ENCODE measurements at regions not wholly inside any gene's neighbourhood (a gene's known extent, or its start where the extent isn't known, plus 50 kb on each side); places are given as distances from the start of the nearest gene placed in this dataset.

DNA sequence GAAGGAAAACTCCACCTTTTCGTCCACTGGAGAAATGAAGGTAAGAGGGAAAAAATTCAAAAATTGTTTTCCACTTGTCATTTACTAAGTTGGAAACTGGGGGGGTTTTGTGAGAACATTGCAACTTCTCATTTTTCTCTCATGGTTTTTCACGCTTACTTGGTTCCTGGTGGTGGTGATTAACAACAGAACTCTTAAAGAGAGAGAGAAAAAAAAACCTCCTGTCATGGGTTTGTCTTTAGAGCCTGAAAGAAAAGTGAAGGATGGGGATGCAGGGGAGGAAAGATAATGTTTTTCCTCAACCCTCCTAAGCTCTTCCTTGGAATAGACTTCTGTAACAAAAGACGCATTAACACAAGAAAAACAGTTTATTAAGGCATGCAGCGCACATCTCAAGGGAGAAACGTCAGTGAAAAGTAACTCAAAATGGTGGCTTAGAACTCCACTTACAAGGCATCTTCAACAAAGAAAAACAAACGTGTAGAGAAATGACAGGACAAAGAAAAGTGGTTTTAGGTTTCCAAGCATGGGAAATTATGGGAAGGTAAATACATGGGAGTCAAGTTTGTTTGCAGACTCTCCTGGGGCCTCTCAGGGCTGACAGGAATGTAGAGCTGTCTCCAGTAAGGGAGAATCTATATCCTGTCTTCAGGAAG lies 81.9 kb upstream of the ATF7IP start:
- no peak overlapping the region for H3K4me3 Mint-ChIP-seq
- no peaks in the 10 kb centered on the region for H3K36me3 Mint-ChIP-seq (ENCODE audit: low read depth)
- CTCF ChIA-PET, result no interaction called here
- POLR2A ChIA-PET, result no interaction called here
- no peak for DNase-seq
- no peak overlapping the region for H3K27ac Mint-ChIP-seq
- no peaks in the 10 kb centered on the region for H3K27me3 Mint-ChIP-seq
- H3K9me3 Mint-ChIP-seq, result peaks cover 10% of the 10 kb centered on the region
- no peaks in the 10 kb centered on the region for H3K4me1 Mint-ChIP-seq

GRCh38 chr12:14284184-14284722 lies 81.2 kb upstream of the ATF7IP start:
- H3K4me3 Mint-ChIP-seq, result no peak overlapping the region
- ChIA-PET CTCF (no interaction called here), POLR2A (no interaction called here)
- no peaks in the 10 kb centered on the region for H3K36me3 Mint-ChIP-seq (ENCODE audit: low read depth)
- H3K27me3 Mint-ChIP-seq, result no peaks in the 10 kb centered on the region
- no peaks in the 10 kb centered on the region for H3K4me1 Mint-ChIP-seq
- no peak for DNase-seq
- H3K9me3 Mint-ChIP-seq, result peaks cover 12% of the 10 kb centered on the region
- H3K27ac Mint-ChIP-seq, result no peak overlapping the region

DNA sequence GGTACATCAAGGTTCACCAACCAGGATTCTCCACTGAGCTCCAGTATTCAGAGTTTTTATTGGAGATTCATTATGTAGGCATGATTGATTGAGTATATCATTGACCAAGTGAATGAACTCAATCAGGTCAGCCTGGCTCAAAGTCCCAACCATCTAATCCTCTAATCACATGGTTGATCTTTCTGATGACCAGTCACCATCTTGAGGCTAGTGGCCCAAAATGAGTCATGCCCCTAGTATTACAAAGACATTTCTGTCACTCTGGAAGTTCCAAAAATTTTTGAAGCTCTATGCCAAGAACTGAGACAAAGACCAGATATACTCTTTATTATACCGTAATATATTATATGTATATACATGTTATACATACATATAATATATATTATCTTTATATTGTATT lies 75.9 kb upstream of the ATF7IP start:
- peaks cover 1% of the 10 kb centered on the region for H3K4me1 Mint-ChIP-seq
- H3K36me3 Mint-ChIP-seq (ENCODE audit: low read depth), result no peaks in the 10 kb centered on the region
- no peak for DNase-seq
- no peak overlapping the region for H3K4me3 Mint-ChIP-seq
- H3K27ac Mint-ChIP-seq, result no peak overlapping the region
- H3K27me3 Mint-ChIP-seq, result no peaks in the 10 kb centered on the region
- CTCF ChIA-PET, result interaction anchor here (0.9 kb wide), 1 partner anchor 51 kb away, joined by 3 read pairs; no protein-coding TSS in a partner anchor
- POLR2A ChIA-PET, result no interaction called here
- H3K9me3 Mint-ChIP-seq, result peaks cover 6% of the 10 kb centered on the region

- Mint-ChIP-seq H3K27me3 (no peaks in the 10 kb centered on the region), H3K4me3 (no peak overlapping the region), H3K4me1 (peaks cover 1% of the 10 kb centered on the region), H3K27ac (no peak overlapping the region), H3K9me3 (peaks cover 12% of the 10 kb centered on the region), H3K36me3 (ENCODE audit: low read depth) (no peaks in the 10 kb centered on the region)
- ChIA-PET POLR2A (no interaction called here), CTCF (no interaction called here)
- DNase-seq, result no peak
Measured at GRCh38 chr12:14290951-14291350, 74.5 kb upstream of the ATF7IP start.

- ChIA-PET CTCF (no interaction called here), POLR2A (no interaction called here)
- DNase-seq, result no peak
- H3K36me3 Mint-ChIP-seq (ENCODE audit: low read depth), result no peaks in the 10 kb centered on the region
- no peaks in the 10 kb centered on the region for H3K4me1 Mint-ChIP-seq
- no peaks in the 10 kb centered on the region for H3K27me3 Mint-ChIP-seq
- H3K27ac Mint-ChIP-seq, result no peak overlapping the region
- peaks cover 11% of the 10 kb centered on the region for H3K9me3 Mint-ChIP-seq
- H3K4me3 Mint-ChIP-seq, result no peak overlapping the region
Measured at GRCh38 chr12:14303661-14304155, 61.8 kb upstream of the ATF7IP start.

DNA sequence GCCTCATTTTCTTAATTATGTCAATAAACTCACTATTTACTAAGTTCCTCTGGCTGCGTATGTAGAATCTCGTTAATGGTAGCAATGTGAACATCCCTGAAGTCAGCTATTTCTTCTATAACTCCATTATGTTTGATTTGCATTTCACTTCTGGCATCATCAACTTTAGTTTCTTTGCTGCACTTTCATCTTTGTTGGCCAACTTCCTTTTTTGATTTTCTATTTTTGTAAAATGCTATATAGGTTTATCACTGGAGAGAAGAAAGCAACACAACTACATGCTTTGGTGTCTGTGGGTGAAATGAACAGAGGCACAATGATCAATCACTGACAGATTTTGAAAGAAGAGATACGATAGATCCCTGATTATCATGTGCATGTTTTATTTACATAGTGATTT lies 58.5 kb upstream of the ATF7IP start:
- H3K36me3 Mint-ChIP-seq (ENCODE audit: low read depth), result no peaks in the 10 kb centered on the region
- H3K9me3 Mint-ChIP-seq, result no peaks in the 10 kb centered on the region
- ChIA-PET CTCF (no interaction called here), POLR2A (no interaction called here)
- no peak overlapping the region for H3K4me3 Mint-ChIP-seq
- H3K27ac Mint-ChIP-seq, result no peak overlapping the region
- H3K27me3 Mint-ChIP-seq, result no peaks in the 10 kb centered on the region
- DNase-seq, result no peak
- H3K4me1 Mint-ChIP-seq, result no peaks in the 10 kb centered on the region

DNA sequence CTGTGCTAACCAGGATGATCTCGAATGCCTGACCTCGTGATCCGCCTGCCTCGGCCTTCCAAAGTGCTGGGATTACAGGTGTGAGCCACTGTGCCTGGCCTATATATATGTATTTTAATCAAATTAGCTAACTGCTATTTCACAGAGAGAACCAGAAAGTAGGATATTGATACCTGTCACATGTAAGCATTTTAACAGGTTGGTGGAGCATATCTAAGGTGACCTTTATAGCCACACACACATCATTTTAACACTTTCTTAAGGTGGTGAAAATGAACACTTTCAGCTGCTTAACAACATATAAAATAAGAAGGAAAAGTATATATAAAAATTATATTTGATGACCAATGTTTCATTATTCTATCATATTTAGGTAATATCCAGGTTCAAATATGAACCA lies 57.0 kb upstream of the ATF7IP start:
- H3K9me3 Mint-ChIP-seq, result no peaks in the 10 kb centered on the region
- no peaks in the 10 kb centered on the region for H3K36me3 Mint-ChIP-seq (ENCODE audit: low read depth)
- no peak for DNase-seq
- no peak overlapping the region for H3K27ac Mint-ChIP-seq
- H3K4me1 Mint-ChIP-seq, result no peaks in the 10 kb centered on the region
- CTCF ChIA-PET, result no interaction called here
- no peak overlapping the region for H3K4me3 Mint-ChIP-seq
- POLR2A ChIA-PET, result no interaction called here
- no peaks in the 10 kb centered on the region for H3K27me3 Mint-ChIP-seq

DNA sequence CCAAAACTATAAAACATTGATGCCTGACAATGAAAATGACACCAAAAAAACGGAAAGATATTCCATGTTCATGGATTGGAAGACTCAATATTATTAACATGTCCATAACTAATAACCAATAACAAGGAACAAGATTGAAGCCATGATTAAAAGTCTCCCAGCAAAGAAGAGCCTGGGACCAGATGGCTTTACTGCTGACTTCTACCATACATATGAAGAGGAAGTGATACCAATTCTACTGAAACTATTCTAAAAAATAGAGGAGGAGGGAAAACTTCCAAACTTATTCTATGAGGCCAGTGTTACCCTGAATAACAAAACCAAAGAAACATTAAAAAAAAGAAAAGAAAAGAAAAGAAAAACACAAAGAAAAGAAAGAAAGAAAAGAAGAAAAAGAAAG lies 54.6 kb upstream of the ATF7IP start:
- no peak for DNase-seq
- Mint-ChIP-seq H3K36me3 (ENCODE audit: low read depth) (no peaks in the 10 kb centered on the region), H3K4me1 (no peaks in the 10 kb centered on the region), H3K27me3 (no peaks in the 10 kb centered on the region), H3K27ac (no peak overlapping the region), H3K4me3 (no peak overlapping the region), H3K9me3 (peaks cover 3% of the 10 kb centered on the region)
- ChIA-PET CTCF (no interaction called here), POLR2A (no interaction called here)

DNA sequence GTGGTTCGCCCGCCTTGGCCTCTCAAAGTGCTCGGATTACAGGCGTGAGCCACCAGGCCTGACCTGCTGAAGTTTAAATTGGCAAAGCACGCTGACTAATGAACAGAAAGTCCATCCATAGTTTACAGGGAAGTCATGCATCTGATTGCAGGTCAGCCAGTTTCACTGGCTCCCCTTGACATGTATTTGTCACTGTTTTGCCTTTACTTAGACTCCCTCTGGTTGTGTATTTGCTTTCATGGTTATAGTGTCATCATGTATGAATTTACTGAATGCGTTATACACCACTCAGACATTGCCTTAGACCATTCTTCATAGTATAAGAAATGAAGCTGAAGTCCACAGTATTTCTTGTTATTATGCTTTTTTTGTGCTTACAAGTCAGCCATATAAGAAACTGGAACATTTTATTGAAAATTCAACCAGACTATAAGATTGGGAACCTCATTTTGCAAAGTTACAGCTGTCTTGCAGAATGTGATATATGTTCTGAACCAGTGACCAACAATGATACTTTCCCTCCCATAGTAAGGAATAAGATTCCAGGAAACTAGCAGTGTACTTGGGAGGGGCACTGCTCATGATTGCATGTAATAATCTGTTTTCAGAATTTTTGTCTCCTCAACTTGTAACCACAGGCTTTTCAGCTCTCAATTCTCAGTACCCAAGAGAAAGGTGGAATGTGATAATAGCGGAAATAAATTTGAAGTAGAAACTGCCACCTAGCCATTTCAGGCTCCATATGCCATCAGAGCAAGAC lies 51.9 kb upstream of the ATF7IP start:
- Mint-ChIP-seq H3K4me3 (no peak overlapping the region), H3K4me1 (no peaks in the 10 kb centered on the region), H3K36me3 (ENCODE audit: low read depth) (no peaks in the 10 kb centered on the region), H3K9me3 (peaks cover 3% of the 10 kb centered on the region), H3K27me3 (no peaks in the 10 kb centered on the region), H3K27ac (no peak overlapping the region)
- CTCF ChIA-PET, result no interaction called here
- no peak for DNase-seq
- POLR2A ChIA-PET, result no interaction called here

- H3K27ac Mint-ChIP-seq, result no peak overlapping the region
- ChIA-PET POLR2A (no interaction called here), CTCF (interaction anchor here (1.0 kb wide), 1 partner anchor 314 kb away, joined by 4 read pairs; no protein-coding TSS in a partner anchor)
- H3K9me3 Mint-ChIP-seq, result peaks cover 3% of the 10 kb centered on the region
- no peak for DNase-seq
- H3K4me3 Mint-ChIP-seq, result no peak overlapping the region
- H3K36me3 Mint-ChIP-seq (ENCODE audit: low read depth), result no peaks in the 10 kb centered on the region
- no peaks in the 10 kb centered on the region for H3K27me3 Mint-ChIP-seq
- H3K4me1 Mint-ChIP-seq, result no peaks in the 10 kb centered on the region
Measured at GRCh38 chr12:14314801-14315200, 50.7 kb upstream of the ATF7IP start.

- POLR2A ChIA-PET, result no interaction called here
- Mint-ChIP-seq H3K27me3 (no peaks in the 10 kb centered on the region), H3K36me3 (ENCODE audit: low read depth) (no peaks in the 10 kb centered on the region), H3K4me3 (no peak overlapping the region), H3K4me1 (no peaks in the 10 kb centered on the region), H3K9me3 (peaks cover 3% of the 10 kb centered on the region), H3K27ac (no peak overlapping the region)
- no peak for DNase-seq
- CTCF ChIA-PET, result interaction anchor here (1.0 kb wide), 1 partner anchor 313 kb away, joined by 4 read pairs; no protein-coding TSS in a partner anchor
Measured at GRCh38 chr12:14315501-14315900, 50.0 kb upstream of the ATF7IP start.
